ENCODE measurements at regions not wholly inside any gene's neighbourhood (a gene's known extent, or its start where the extent isn't known, plus 50 kb on each side); places are given as distances from the start of the nearest gene placed in this dataset.

GRCh38 chr4:132513491-132513890 lies 635.6 kb upstream of the PCDH10 start:
- no peak for FAIRE-seq
- Histone ChIP-seq H3K4me1 (ENCODE audit: control insufficient read depth, extremely low read depth, insufficient read depth, low read length) (no peaks in the 10 kb centered on the region), H3K27ac (ENCODE audit: control insufficient read depth, insufficient read depth, low read length) (no peak overlapping the region), H3K9me1 (ENCODE audit: control insufficient read depth, extremely low read depth, insufficient read depth, low read length) (no peaks in the 10 kb centered on the region), H4K20me1 (ENCODE audit: control insufficient read depth, extremely low read depth, insufficient read depth, low read length) (no peaks in the 10 kb centered on the region), H2AFZ (ENCODE audit: control insufficient read depth, low read length) (no peak overlapping the region), H3K4me2 (ENCODE audit: control insufficient read depth, extremely low read depth, insufficient read depth, low read depth, low read length) (no peak overlapping the region), H3K36me3 (ENCODE audit: control insufficient read depth in 2 of 2, extremely low read depth in 1 of 2, insufficient read depth in 2 of 2, low read length in 2 of 2) (no peaks in the 10 kb centered on the region), H3K9ac (ENCODE audit: control insufficient read depth, extremely low read depth, insufficient read depth, low read length) (no peak overlapping the region), H3K9me3 (ENCODE audit: control insufficient read depth, low read depth, low read length) (no peaks in the 10 kb centered on the region), H3K4me3 (ENCODE audit: control insufficient read depth in 2 of 3, extremely low read depth in 1 of 3, insufficient read depth in 2 of 3, low read depth in 1 of 3, low read length in 3 of 3) (no peak overlapping the region), H3K27me3 (ENCODE audit: control insufficient read depth, extremely low read depth, insufficient read depth, low read length) (no peaks in the 10 kb centered on the region), H3K79me2 (ENCODE audit: control insufficient read depth, insufficient read depth, low read length) (no peaks in the 10 kb centered on the region)
- dilution Hi-C loops (cut with MboI; ENCODE audit: extremely low pct_ligation_motif_present, low sequenced_read_pairs): no loop called here
- TF ChIP-seq, protein P1, sequence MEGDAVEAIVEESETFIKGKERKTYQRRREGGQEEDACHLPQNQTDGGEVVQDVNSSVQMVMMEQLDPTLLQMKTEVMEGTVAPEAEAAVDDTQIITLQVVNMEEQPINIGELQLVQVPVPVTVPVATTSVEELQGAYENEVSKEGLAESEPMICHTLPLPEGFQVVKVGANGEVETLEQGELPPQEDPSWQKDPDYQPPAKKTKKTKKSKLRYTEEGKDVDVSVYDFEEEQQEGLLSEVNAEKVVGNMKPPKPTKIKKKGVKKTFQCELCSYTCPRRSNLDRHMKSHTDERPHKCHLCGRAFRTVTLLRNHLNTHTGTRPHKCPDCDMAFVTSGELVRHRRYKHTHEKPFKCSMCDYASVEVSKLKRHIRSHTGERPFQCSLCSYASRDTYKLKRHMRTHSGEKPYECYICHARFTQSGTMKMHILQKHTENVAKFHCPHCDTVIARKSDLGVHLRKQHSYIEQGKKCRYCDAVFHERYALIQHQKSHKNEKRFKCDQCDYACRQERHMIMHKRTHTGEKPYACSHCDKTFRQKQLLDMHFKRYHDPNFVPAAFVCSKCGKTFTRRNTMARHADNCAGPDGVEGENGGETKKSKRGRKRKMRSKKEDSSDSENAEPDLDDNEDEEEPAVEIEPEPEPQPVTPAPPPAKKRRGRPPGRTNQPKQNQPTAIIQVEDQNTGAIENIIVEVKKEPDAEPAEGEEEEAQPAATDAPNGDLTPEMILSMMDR (optimal IDR thresholded peaks at IDR 0.05 in 1 of 3, IDR thresholded peaks at IDR 0.05 in 1 of 3, conservative IDR thresholded peaks at IDR 0.05 in 1 of 3; ENCODE audit: extremely low read depth in 1 of 3, insufficient read depth in 2 of 3, low read length in 3 of 3): no peak
- no peak for TF ChIP-seq EZH2 (IDR thresholded peaks at IDR 0.05; ENCODE audit: low read length)
- DNase-seq (ENCODE audit: low read depth, low spot score): no peak

- H3K79me2 ChIP-seq (ENCODE audit: control insufficient read depth, insufficient read depth, low read length): no peaks in the 10 kb centered on the region
- no peak overlapping the region for H3K4me3 ChIP-seq (ENCODE audit: control insufficient read depth in 2 of 3, extremely low read depth in 1 of 3, insufficient read depth in 2 of 3, low read depth in 1 of 3, low read length in 3 of 3)
- no peaks in the 10 kb centered on the region for H3K9me3 ChIP-seq (ENCODE audit: control insufficient read depth, low read depth, low read length)
- H3K4me1 ChIP-seq (ENCODE audit: control insufficient read depth, extremely low read depth, insufficient read depth, low read length): no peaks in the 10 kb centered on the region
- H3K27ac ChIP-seq (ENCODE audit: control insufficient read depth, insufficient read depth, low read length): no peak overlapping the region
- no peak overlapping the region for H3K4me2 ChIP-seq (ENCODE audit: control insufficient read depth, extremely low read depth, insufficient read depth, low read depth, low read length)
- H4K20me1 ChIP-seq (ENCODE audit: control insufficient read depth, extremely low read depth, insufficient read depth, low read length): no peaks in the 10 kb centered on the region
- DNase-seq (ENCODE audit: low read depth, low spot score) (no peak), FAIRE-seq (no peak)
- dilution Hi-C loops (cut with MboI; ENCODE audit: extremely low pct_ligation_motif_present, low sequenced_read_pairs): no loop called here
- H3K27me3 ChIP-seq (ENCODE audit: control insufficient read depth, extremely low read depth, insufficient read depth, low read length): no peaks in the 10 kb centered on the region
- H3K9me1 ChIP-seq (ENCODE audit: control insufficient read depth, extremely low read depth, insufficient read depth, low read length): no peaks in the 10 kb centered on the region
- H3K36me3 ChIP-seq (ENCODE audit: control insufficient read depth in 2 of 2, extremely low read depth in 1 of 2, insufficient read depth in 2 of 2, low read length in 2 of 2): no peaks in the 10 kb centered on the region
- no peak for TF ChIP-seq EZH2 (IDR thresholded peaks at IDR 0.05; ENCODE audit: low read length)
- TF ChIP-seq, protein P1 (optimal IDR thresholded peaks at IDR 0.05 in 1 of 3, IDR thresholded peaks at IDR 0.05 in 1 of 3, conservative IDR thresholded peaks at IDR 0.05 in 1 of 3; ENCODE audit: extremely low read depth in 1 of 3, insufficient read depth in 2 of 3, low read length in 3 of 3): no peak
- no peak overlapping the region for H3K9ac ChIP-seq (ENCODE audit: control insufficient read depth, extremely low read depth, insufficient read depth, low read length)
- no peak overlapping the region for H2AFZ ChIP-seq (ENCODE audit: control insufficient read depth, low read length)
Measured at GRCh38 chr4:132526652-132527051, 622.4 kb upstream of the PCDH10 start.
